NCI-H187 (cell line): ENCODE measurements at regions not wholly inside any gene's neighbourhood (a gene's known extent, or its start where the extent isn't known, plus 50 kb on each side); places are given as distances from the start of the nearest gene placed in this dataset.

Experiments
- DNase-seq, 2 experiments: peaks; one replicate each; lab custom pipeline; 2025; lab: John Stamatoyannopoulos, UW

- no peak for DNase-seq
Measured at GRCh38 chr16:64019339-64019738, 1102.5 kb downstream of the CDH11 start.

GRCh38 chr16:64017796-64018195, 1104.1 kb downstream of the CDH11 start:
- no peak for DNase-seq

GRCh38 chr16:64013856-64014255, 1108.0 kb downstream of the CDH11 start:
- DNase-seq, result no peak

DNA sequence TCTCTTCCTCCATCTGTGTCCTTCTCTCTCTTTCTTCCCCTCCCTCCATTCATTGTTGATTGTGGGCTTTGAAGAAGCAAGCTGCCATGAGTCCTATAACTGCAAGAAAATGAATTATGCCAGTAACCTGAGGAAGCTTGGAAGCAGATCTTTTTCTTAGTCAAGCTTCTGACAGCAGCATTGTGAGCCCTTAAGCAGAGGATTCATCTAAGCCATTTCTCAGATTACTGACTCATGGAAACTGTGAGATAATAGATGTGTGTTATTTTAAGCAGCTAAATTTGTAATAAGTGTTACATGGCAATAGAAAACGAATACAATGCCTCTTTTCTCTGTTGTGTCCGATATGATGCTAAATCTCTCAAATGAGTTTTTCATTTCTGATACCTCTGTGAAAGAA, 1109.7 kb downstream of the CDH11 start:
- no peak for DNase-seq

DNA sequence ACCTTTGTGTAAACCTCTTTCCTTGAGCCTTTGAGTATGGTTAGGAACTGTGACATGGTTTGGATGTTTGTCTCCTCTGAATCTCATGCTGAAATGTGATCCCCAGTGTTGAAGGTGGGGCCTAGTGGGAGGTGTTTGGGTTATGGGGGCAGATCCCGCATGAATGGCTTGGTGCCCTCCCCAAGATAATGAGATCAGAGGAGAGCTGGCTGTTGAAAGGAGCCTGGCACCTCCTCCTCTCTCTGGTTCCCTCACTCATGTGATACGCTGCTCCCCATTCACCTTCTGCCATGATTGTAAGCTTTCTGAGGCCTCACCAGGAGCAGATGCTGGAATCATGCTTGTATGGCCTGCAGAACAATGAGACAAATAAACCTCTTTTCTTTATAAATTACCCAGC, 1110.2 kb downstream of the CDH11 start:
- DNase-seq, result no peak

DNA sequence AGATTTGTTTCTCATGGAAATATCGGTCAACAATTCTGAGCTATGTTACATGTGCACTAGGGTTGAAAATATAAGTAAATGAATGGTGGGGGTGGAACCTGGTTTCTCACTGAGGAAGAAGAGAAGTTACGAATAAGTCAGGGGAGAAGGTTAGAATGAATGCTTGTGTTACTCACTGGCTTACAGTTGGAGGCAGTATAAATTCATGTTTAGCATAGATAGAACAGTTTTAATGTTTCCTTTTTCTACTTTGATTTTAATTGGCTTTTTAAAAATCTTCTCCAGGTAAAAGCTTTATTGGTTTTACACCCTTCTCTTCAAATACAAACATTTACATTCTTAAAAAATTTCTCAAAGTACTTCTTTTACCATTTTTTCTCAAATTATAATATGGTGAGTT, 1113.7 kb downstream of the CDH11 start:
- DNase-seq, result no peak

DNA sequence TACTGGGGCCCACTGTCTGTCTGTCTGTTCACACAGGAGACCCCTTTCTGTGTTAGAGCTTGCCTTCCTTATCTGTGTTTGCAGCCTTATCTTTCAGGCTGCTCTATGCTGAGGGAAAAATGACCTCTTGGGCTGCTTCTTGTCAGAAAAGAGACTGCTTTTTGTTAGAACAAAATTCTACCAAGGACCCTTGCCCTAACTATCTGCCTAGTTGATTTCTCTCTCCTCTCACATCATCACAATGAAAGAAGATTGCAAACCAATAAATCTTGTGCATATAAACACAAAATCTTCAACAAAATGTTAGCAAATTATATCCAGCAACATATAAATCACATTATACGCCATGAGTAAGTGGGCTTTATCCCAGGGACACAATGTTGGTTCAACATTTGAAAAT, 1117.7 kb downstream of the CDH11 start:
- DNase-seq, result no peak

- DNase-seq, result no peak
Measured at GRCh38 chr16:63995025-63995424, 1126.8 kb downstream of the CDH11 start.

DNA sequence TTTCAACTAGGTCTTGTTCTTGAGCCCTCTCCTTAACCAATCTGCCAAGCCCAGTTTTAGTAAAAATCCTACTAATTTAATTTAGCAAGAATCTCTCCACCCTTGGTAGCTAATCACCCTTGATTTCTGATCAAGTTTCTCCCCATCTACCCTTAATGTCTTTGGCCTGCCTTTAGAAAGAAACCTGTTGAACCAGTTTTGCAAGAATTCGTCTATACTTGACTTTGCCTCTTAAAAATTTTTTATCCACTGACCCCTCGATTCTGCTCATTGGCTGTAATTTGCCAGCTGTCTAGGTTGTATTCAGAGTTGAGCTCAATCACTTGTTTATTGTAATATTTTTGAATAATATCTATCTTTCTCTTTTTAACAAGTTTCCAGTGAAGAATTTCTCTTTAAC, 1138.5 kb downstream of the CDH11 start:
- DNase-seq, result no peak

DNA sequence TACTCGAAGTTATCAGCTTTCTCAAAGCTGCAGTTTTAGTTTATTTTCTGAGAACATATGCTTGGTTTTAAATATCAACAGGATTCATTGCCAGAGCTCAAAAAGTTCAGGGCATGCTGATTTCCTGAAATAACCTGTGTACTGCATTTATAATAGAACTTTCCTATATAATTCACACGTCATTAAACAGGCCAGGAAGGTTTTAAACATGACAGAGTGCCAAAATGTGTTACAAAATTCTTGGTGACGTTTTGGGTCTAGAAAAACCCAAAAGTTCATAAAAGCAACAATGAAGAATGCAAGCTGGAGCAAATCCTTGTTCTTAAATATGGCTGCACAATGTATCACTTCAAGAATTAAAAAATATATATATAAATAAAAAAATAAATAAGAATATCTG, 1139.1 kb downstream of the CDH11 start:
- DNase-seq, result no peak

- no peak for DNase-seq
Measured at GRCh38 chr16:63982110-63982509, 1139.8 kb downstream of the CDH11 start.

GRCh38 chr16:63981639-63982038, 1140.2 kb downstream of the CDH11 start:
- no peak for DNase-seq

GRCh38 chr16:63980763-63981162, 1141.1 kb downstream of the CDH11 start:
- no peak for DNase-seq

DNA sequence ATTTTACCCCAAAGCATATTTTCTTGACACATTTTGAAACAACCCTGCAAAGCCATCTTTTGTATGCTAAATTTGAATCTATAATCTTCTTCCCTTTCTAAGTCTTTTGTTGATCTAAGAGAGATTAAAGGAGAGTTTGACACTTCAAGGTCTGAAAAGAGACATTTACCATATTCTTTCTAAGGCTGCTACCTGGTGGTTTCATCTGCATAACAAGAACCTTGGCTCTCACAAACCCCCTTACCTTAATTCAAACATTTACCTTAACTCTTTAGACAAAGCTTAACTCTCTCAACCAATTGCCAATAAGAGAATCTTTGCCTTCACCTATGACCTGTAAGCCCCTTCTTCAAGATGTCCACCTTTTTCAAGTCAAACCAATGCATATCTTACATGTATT, 1143.6 kb downstream of the CDH11 start:
- no peak for DNase-seq

DNA sequence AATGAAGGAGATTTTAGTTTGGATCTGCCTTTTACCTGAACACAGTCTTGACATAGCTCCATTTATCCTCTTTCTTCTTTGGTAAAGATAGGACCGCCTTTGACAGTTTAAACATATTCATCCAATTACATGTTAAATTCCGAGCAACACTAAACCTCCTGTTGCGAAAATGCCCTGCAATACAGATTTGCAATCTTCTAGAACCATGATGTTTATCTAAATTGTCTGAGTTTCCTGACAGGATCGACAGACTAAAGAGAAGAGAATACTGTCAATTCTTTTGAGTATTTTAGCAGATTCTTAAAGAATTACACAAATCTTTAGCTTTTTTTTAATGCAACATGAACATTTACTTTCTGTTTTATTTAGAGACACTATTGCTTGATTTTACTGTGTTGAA, 1145.5 kb downstream of the CDH11 start:
- DNase-seq, result no peak

- no peak for DNase-seq
Measured at GRCh38 chr16:63975669-63976068, 1146.2 kb downstream of the CDH11 start.

GRCh38 chr16:63967966-63968365, 1153.9 kb downstream of the CDH11 start:
- no peak for DNase-seq

DNA sequence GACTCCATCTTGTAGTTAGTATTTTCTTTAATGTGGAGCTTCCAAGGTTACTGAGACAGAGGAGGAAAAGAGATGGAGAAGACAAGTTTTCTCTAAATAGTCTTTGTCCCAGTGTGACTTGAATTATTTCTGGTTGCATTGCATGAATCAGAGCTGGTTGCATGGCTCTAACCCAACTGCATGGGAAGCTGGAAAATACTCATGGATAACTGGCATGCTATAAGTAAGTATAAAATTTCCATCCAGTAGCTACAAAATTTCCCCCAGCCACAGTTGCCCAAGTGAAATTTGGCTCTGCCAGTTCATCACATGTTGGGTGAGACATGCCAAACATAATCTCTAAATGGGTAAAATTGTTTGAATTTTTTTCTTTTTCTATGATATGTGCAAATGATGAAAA, 1161.5 kb downstream of the CDH11 start:
- DNase-seq, result no peak

DNA sequence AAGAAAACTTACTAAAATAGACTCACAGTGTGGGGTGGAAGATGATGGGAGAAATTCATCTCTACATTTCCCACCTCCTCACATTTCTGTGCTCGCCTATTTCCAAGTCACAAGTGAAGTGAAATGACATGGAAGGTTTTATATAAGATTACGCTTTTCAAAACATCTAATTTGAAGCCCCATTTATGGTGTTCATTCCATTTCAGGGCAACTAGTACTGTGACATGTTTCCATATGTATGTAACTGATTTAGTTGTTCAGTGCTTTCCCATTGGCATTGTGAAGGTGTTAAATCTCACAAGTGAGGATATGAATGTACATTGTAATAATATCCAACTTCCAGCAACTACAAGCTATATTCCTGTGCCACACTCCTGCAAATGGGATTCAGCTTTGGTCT, 1174.8 kb downstream of the CDH11 start:
- DNase-seq, result no peak

DNA sequence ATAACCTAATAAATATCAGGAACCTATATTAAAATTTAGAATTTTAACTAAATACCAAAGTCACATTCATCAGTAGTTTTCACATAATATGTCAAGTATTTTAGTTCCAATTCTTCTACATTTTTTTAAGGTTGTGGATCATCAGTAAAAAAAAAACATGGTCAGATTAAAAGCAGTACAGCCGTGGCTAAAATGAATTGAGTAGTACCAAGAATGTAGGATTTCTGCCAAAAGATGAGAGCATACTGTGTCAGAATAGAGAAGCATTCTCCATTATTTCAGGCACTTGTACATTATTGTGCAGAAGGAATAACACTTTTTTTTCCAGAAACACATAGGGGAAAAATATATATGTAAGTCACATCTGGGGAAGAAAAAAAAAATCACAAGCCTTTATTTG, 1176.1 kb downstream of the CDH11 start:
- no peak for DNase-seq

GRCh38 chr16:63943566-63943965, 1178.3 kb downstream of the CDH11 start:
- no peak for DNase-seq

DNA sequence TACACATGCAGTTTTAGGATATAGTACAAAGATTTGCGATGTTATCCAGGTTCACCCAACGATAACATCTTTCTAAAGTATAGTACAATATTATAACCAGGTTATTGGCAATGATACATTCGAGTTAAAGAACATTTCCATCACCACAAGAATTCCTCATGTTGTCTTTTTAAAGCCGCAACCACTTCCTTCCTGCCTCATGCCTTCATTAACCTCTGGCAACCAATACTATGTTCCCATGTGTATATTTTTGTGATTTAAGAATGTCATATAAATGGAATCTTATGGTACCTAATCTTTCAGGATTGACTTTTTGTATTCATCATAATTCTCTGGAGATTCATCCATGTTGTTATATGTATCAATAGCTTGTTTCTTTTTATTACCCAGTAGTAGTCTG, 1183.2 kb downstream of the CDH11 start:
- DNase-seq, result no peak

DNA sequence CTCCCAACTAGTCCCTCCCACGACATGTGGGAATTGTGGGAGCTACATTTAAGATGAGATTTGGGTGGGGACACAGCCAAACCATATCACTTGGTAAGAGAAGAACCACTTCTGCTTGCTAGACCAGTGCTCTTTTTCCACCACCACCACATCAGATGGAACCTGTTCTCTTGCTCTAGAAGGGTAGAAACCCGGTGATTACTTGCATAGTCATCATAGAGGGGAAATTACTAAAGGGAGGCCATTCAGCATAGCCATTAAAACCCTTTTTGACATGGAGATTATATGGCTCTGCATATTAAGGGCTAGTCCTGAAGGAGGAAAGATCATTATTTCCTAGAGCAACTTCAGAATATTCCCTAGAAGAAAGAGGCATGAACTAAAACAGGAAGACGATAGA, 1188.0 kb downstream of the CDH11 start:
- DNase-seq, result no peak

GRCh38 chr16:63928421-63928820, 1193.4 kb downstream of the CDH11 start:
- DNase-seq, result no peak

- DNase-seq, result no peak
Measured at GRCh38 chr16:63925221-63925620, 1196.6 kb downstream of the CDH11 start.
